T follicular helper cell (primary cell): ENCODE measurements at regions not wholly inside any gene's neighbourhood (a gene's known extent, or its start where the extent isn't known, plus 50 kb on each side); places are given as distances from the start of the nearest gene placed in this dataset.

Experiments
- DNase-seq: peaks from one replicate; pipeline ENCODE4 v3.0.0-alpha.2; 2020; ENCODE audit warnings: low read depth

- no peak for DNase-seq
Observed at GRCh38 chr18:11322006-11322405, 172.6 kb upstream of the PIEZO2 start.

- DNase-seq, result no peak
Observed at GRCh38 chr18:11320986-11321385, 171.6 kb upstream of the PIEZO2 start.

GRCh38 chr18:11316546-11316945 lies 167.2 kb upstream of the PIEZO2 start:
- DNase-seq, result no peak

- no peak for DNase-seq
Observed at GRCh38 chr18:11310476-11311086, 161.2 kb upstream of the PIEZO2 start.

- DNase-seq, result no peak
Observed at GRCh38 chr18:11309172-11309571, 159.8 kb upstream of the PIEZO2 start.

- DNase-seq, result no peak
Observed at GRCh38 chr18:11308499-11308898, 159.1 kb upstream of the PIEZO2 start.

GRCh38 chr18:11307716-11308115 lies 158.3 kb upstream of the PIEZO2 start:
- DNase-seq, result no peak

GRCh38 chr18:11305507-11305906 lies 156.1 kb upstream of the PIEZO2 start:
- DNase-seq, result no peak

- DNase-seq, result no peak
Observed at GRCh38 chr18:11304928-11305327, 155.6 kb upstream of the PIEZO2 start.

- no peak for DNase-seq
Observed at GRCh38 chr18:11296946-11297345, 147.6 kb upstream of the PIEZO2 start.

GRCh38 chr18:11293794-11294193 lies 144.4 kb upstream of the PIEZO2 start:
- DNase-seq, result no peak

- no peak for DNase-seq
Observed at GRCh38 chr18:11290786-11291185, 141.4 kb upstream of the PIEZO2 start.

GRCh38 chr18:11289248-11289647 lies 139.9 kb upstream of the PIEZO2 start:
- no peak for DNase-seq

- DNase-seq, result no peak
Observed at GRCh38 chr18:11288401-11288800, 139.0 kb upstream of the PIEZO2 start.

- no peak for DNase-seq
Observed at GRCh38 chr18:11286431-11286830, 137.1 kb upstream of the PIEZO2 start.

GRCh38 chr18:11284811-11285210 lies 135.4 kb upstream of the PIEZO2 start:
- no peak for DNase-seq

- DNase-seq, result no peak
Observed at GRCh38 chr18:11284349-11284748, 135.0 kb upstream of the PIEZO2 start.

- DNase-seq, result no peak
Observed at GRCh38 chr18:11283479-11284161, 134.3 kb upstream of the PIEZO2 start.

- DNase-seq, result no peak
Observed at GRCh38 chr18:11279461-11279860, 130.1 kb upstream of the PIEZO2 start.

GRCh38 chr18:11276678-11277077 lies 127.3 kb upstream of the PIEZO2 start:
- DNase-seq, result no peak

- no peak for DNase-seq
Observed at GRCh38 chr18:11274144-11274794, 124.9 kb upstream of the PIEZO2 start.

GRCh38 chr18:11272516-11272915 lies 123.1 kb upstream of the PIEZO2 start:
- no peak for DNase-seq

- DNase-seq, result no peak
Observed at GRCh38 chr18:11271954-11272353, 122.6 kb upstream of the PIEZO2 start.
